ENCODE measurements at regions not wholly inside any gene's neighbourhood (a gene's known extent, or its start where the extent isn't known, plus 50 kb on each side); places are given as distances from the start of the nearest gene placed in this dataset.

DNA sequence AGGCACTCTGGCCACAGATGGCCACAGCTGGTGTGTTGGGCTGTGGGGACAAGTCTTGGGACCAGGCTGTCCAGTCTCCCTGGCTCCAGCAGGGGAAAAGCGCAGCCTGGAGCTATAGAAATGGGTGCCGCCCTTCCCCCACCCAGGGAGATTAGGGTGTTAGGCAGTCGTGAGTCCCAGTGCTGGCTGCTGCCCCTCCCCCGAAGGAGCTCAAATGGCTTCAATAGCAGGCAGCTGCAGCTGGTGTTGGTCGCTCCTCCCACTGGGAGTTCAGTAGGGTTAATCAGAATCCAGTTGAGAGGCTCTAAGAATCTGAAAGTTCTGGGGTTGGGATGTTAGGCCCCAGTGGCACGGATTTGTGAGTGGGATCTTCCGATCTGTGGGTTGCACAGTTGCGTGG is 595.6 kb upstream of the PKN2 start:
- TF ChIP-seq CTCF (conservative IDR thresholded peaks at IDR 0.05 in 1 of 2, IDR thresholded peaks at IDR 0.05 in 1 of 2; ENCODE audit: low read depth in 1 of 2, low read length in 2 of 2) (no peak), EZH2 (IDR thresholded peaks at IDR 0.05; ENCODE audit: low read length, missing control alignments) (no peak)

All from fibroblast of lung (primary cell).